ENCODE measurements at regions not wholly inside any gene's neighbourhood (a gene's known extent, or its start where the extent isn't known, plus 50 kb on each side); places are given as distances from the start of the nearest gene placed in this dataset.

- Histone ChIP-seq H3K9ac (ENCODE audit: insufficient read depth in 1 of 2, low read depth in 2 of 2, low read length in 2 of 2) (no peak overlapping the region), H3K9me3 (replicated peaks; ENCODE audit: control insufficient read depth, insufficient read depth, low read depth, low read length) (no peaks in the 10 kb centered on the region), H2AFZ (ENCODE audit: low read depth, low read length) (no peak overlapping the region), H3K36me3 (ENCODE audit: control insufficient read depth, insufficient read depth, low read length) (no peaks in the 10 kb centered on the region), H3K79me2 (ENCODE audit: control insufficient read depth, insufficient read depth, low read length) (no peaks in the 10 kb centered on the region), H3K9me1 (ENCODE audit: control insufficient read depth, insufficient read depth, low read length) (no peaks in the 10 kb centered on the region), H3K27me3 (ENCODE audit: control insufficient read depth in 2 of 2, insufficient read depth in 2 of 2, low read length in 2 of 2) (no peaks in the 10 kb centered on the region), H3K4me2 (ENCODE audit: insufficient read depth, low read length) (no peak overlapping the region), H3K27ac (ENCODE audit: extremely low read depth, low read depth, low read length) (no peak overlapping the region), H4K20me1 (replicated peaks; ENCODE audit: control insufficient read depth, insufficient read depth, low read length) (no peaks in the 10 kb centered on the region), H3K4me3 (no peak overlapping the region), H3K4me1 (replicated peaks in 1 of 2; ENCODE audit: control insufficient read depth in 2 of 2, insufficient read depth in 2 of 2, low read length in 2 of 2) (no peaks in the 10 kb centered on the region)
- WGBS (ENCODE audit: insufficient coverage, low coverage, missing lambda C conversion rate): 0% methylated on average over 3 of the region's 3 CpGs
- ATAC-seq (no peak), DNase-seq (ENCODE audit: extremely low read depth in 1 of 4, low spot score in 3 of 4) (no peak), FAIRE-seq (no peak)
- intact Hi-C loops (cut with micrococcal nuclease): no loop called here
- in situ Hi-C loops (cut with MboI): no loop called here
- POLR2A ChIA-PET: no interaction called here
- TF ChIP-seq ZNF444 (CRISPR knock-in tag; IDR thresholded peaks at IDR 0.05): no peak
- TF ChIP-seq NFE2 (IDR thresholded peaks at IDR 0.05; ENCODE audit: low read depth): peak; percentile 51; the same call in 1 of the 2 replicates
- no peak for TF ChIP-seq E2F4 (CRISPR knock-in tag; IDR thresholded peaks at IDR 0.05; ENCODE audit: low read depth)
- no peak for TF ChIP-seq LARP7 (IDR thresholded peaks at IDR 0.05)
- no peak for TF ChIP-seq TBL1XR1 (IDR thresholded peaks at IDR 0.05; ENCODE audit: low read length in 2 of 2)
- TF ChIP-seq MAFG (tag; conservative IDR thresholded peaks at IDR 0.05): peak; percentile 29; the same call in 1 of the 2 replicates
- no peak for TF ChIP-seq GABPB2 (CRISPR knock-in tag; conservative IDR thresholded peaks at IDR 0.05)
- TF ChIP-seq ZFP36 (IDR thresholded peaks at IDR 0.05; ENCODE audit: low read depth, low read length, partially characterized antibody): no peak
- peak; percentile 43 for TF ChIP-seq ATF3 (IDR thresholded peaks at IDR 0.05)
- no peak for TF ChIP-seq ATF3 (CRISPR knock-in tag; conservative IDR thresholded peaks at IDR 0.05)
- BruUV-seq (replicated peaks): no TSS peak
- CTCF ChIA-PET (ENCODE audit: low intra/inter-chr PET ratio): no interaction called here
Observed at GRCh38 chr3:159872374-159873109, 116.1 kb upstream of the IL12A start.
